SK-N-SH treated with all-trans-retinoic acid at 6 μM for 48 hours (cell line): ENCODE measurements at regions not wholly inside any gene's neighbourhood (a gene's known extent, or its start where the extent isn't known, plus 50 kb on each side); places are given as distances from the start of the nearest gene placed in this dataset.
A peak's percentile ranks its signal among the peaks of the same experiment; 100 is the strongest.

ENCODE experiments used
- ATAC-seq: fragments of 200-7000 bp; cut with Tn5 transposase; 3 replicates; pipeline ENCODE4 v1.9.1; 2020; ENCODE audit warnings: mild to moderate bottlenecking, moderate library complexity

DNA sequence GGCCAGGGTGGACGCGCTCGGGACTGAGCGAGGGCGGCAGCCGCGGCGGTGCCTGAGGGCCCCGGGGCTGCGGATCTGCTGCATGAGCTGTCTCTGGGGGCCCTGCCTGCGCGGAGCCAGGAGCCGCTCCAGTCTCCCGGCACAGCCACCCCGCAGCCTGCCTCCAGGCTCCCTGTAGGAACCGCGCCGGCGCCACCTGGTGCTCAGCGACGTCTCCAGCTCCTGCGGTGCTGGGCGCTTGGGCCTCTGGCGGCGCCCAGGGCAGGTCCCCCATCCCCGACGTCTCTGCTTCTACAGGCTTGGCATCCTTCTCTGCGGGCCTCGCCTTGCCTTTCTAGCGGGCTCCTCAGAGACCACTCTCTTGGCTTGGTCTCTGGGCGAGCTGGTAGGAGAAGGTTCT is 929.8 kb downstream of the TP53TG3F start:
- peak; percentile 67 for ATAC-seq
